ENCODE measurements at regions not wholly inside any gene's neighbourhood (a gene's known extent, or its start where the extent isn't known, plus 50 kb on each side); places are given as distances from the start of the nearest gene placed in this dataset.
"Not testable (repeated sequence)": the region's sequence is repeated elsewhere in the genome, so short reads cannot be mapped to it uniquely, and the experiment has no call there.

DNA sequence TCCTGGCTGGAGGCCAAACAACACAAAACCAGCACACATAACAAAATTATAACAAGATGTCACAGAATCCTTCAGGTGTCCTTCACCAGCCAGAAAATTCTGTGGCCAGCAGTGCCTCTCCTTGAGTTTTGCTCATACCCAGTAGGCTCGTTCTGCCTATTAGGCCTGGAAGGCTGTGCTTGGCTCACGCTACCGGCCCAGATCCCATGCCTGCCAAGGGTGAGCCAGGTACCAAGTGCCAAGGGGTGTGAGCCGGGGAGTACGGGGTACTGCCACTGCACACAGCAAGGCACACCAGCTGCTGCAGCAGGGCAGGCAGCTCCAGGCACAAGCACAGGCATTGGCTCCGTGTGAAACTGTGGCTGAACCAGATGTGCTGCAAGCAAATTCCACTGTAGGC lies 1562.0 kb downstream of the REEP3 start:
- no peak overlapping the region for H3K4me3 ChIP-seq (ENCODE audit: low read depth, low read length)
- TF ChIP-seq, protein P1, sequence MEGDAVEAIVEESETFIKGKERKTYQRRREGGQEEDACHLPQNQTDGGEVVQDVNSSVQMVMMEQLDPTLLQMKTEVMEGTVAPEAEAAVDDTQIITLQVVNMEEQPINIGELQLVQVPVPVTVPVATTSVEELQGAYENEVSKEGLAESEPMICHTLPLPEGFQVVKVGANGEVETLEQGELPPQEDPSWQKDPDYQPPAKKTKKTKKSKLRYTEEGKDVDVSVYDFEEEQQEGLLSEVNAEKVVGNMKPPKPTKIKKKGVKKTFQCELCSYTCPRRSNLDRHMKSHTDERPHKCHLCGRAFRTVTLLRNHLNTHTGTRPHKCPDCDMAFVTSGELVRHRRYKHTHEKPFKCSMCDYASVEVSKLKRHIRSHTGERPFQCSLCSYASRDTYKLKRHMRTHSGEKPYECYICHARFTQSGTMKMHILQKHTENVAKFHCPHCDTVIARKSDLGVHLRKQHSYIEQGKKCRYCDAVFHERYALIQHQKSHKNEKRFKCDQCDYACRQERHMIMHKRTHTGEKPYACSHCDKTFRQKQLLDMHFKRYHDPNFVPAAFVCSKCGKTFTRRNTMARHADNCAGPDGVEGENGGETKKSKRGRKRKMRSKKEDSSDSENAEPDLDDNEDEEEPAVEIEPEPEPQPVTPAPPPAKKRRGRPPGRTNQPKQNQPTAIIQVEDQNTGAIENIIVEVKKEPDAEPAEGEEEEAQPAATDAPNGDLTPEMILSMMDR (conservative IDR thresholded peaks at IDR 0.05; ENCODE audit: low read depth, low read length): no peak
- DNase-seq (ENCODE audit: low read depth): no peak

- TF ChIP-seq, protein P1 (conservative IDR thresholded peaks at IDR 0.05; ENCODE audit: low read depth, low read length): no peak
- H3K4me3 ChIP-seq (ENCODE audit: low read depth, low read length): no peak overlapping the region
- no peak for DNase-seq (ENCODE audit: low read depth)
These were observed 1569.8 kb downstream of the REEP3 start for GRCh38 chr10:65090991-65091390.

DNA sequence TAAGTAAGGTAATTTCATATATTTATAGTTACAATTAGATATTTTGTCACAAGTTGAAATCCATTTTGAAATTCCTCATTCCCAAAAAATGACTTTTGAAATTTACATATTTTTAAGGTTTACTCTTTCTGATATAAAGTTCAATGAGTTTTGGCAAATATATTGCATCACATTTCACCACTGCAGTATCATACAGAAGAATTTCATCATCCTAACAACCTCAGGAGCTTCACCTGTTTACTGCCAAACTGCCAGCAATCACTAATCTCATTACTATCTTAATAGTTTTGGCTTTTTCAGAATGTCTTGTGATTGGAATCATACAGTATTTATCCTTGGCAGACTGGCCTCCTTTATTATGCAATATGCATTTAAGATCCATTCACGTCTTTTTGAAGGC lies 1578.9 kb downstream of the REEP3 start:
- TF ChIP-seq, protein P1 (conservative IDR thresholded peaks at IDR 0.05; ENCODE audit: low read depth, low read length): no peak
- DNase-seq (ENCODE audit: low read depth): no peak
- H3K4me3 ChIP-seq (ENCODE audit: low read depth, low read length): no peak overlapping the region

DNA sequence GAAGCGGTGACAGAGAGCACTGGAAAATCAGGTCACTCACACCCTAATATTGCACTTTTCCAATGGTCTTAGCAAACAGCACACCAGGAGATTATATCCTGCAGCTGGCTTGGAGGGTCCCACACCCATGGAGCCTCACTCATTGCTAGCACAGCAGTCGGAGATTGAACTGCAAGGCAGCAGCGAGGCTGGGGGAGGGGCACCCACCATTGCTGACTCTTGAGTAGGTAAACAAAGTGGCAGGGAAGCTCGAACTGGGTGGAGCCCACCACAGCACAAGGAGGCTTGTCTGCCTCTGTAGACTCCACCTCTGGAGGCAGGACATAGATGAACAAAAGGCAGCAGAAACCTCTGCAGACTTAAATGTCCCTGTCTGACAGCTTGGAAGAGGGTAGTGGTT lies 1579.7 kb downstream of the REEP3 start:
- H3K4me3 ChIP-seq (ENCODE audit: low read depth, low read length); DNase-seq (ENCODE audit: low read depth): not testable (repeated sequence)

DNA sequence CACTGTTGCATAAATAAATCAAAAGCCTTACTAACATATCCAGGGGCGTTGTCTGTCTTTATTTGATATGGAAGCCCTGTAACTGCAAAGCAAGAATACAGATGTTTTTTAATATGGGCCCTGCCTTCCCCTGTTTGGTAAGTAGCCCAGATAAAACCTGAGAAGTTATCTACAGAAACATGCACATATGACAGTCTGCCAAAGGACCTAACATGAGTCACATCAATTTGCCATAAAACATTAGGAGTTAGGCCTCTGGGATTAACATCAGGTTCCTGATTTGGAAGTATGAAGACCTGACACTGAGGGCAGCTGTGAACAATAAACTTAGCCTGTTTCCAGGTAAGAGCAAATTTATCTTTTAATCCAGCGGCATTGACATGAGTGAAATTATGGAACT lies 1588.8 kb downstream of the REEP3 start:
- TF ChIP-seq, protein P1 (conservative IDR thresholded peaks at IDR 0.05; ENCODE audit: low read depth, low read length): no peak
- H3K4me3 ChIP-seq (ENCODE audit: low read depth, low read length): no peak overlapping the region
- no peak for DNase-seq (ENCODE audit: low read depth)

GRCh38 chr10:65111059-65111458 lies 1589.9 kb downstream of the REEP3 start:
- not testable (repeated sequence) for DNase-seq (ENCODE audit: low read depth); H3K4me3 ChIP-seq (ENCODE audit: low read depth, low read length)

DNA sequence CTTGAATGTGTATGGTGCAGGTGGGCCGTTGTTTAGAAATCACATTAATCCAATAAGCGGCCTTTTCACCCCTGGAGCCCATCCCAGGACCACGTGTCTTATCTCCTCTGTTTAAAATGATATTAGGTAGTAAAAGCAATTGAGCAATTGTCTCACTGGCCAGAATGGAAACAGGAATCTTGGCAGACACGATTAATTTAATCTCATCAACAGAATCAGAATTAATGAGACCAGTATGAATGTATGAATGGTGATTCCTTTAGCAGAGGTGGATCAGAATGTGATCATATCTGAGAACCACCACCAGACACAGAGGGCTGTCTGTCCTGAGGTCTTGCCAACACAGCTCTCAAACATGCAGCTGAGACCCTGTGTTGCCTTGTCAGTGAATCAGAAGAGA lies 1591.4 kb downstream of the REEP3 start:
- TF ChIP-seq, protein P1 (conservative IDR thresholded peaks at IDR 0.05; ENCODE audit: low read depth, low read length): no peak
- DNase-seq (ENCODE audit: low read depth): no peak
- H3K4me3 ChIP-seq (ENCODE audit: low read depth, low read length): no peak overlapping the region

DNA sequence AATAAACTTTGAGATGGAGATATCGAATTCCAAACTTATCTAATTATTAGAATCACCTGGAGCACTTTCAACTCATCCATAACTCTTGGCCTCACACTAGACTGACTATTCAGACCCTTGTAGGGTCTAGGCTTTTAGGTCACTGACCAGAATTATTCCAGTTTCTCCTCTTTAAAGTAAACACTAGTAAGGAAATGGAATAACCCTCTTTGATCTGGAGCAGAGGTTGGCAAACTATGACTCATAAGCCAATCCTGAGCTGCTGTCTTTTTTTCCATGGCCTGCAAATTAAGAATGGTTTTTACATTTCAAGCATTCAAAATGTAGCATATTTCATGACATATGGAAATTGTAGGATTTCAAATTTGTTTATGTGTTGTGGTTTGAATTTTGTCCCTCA lies 1601.9 kb downstream of the REEP3 start:
- TF ChIP-seq, protein P1 (conservative IDR thresholded peaks at IDR 0.05; ENCODE audit: low read depth, low read length): no peak
- H3K4me3 ChIP-seq (ENCODE audit: low read depth, low read length): no peak overlapping the region
- DNase-seq (ENCODE audit: low read depth): no peak

Data from choroid plexus epithelial cell (primary cell).